CD4-positive, CD25-positive, alpha-beta regulatory T cell (primary cell): ENCODE measurements at regions not wholly inside any gene's neighbourhood (a gene's known extent, or its start where the extent isn't known, plus 50 kb on each side); places are given as distances from the start of the nearest gene placed in this dataset.

Experiments used
- ATAC-seq, 2 donors: fragments of 150-1000 bp; cut with Tn5 transposase; one replicate each; pipeline ENCODE4 v1.10.0; 2021; ENCODE audit warnings: low read depth in 2 of 2, moderate number of reproducible peaks in 2 of 2, moderate library complexity in 1 of 2
- DNase-seq, 3 donors: peaks; one replicate each; pipeline versions ENCODE4 v3.0.0 to v3.0.0-alpha.2; 2012 to 2022; ENCODE audit warnings: mixed read lengths in 1 of 3
- H3K27ac ChIP-seq: one replicate; pipeline ENCODE4 v1.7.0; 2013; ENCODE audit warnings: mild to moderate bottlenecking, low read length; ENCODE audit not compliant: insufficient read depth, poor library complexity, severe bottlenecking
- H3K27me3 ChIP-seq: one replicate; pipeline ENCODE4 v1.7.0; 2013; ENCODE audit warnings: low read length; ENCODE audit not compliant: control insufficient read depth, insufficient read depth
- H3K36me3 ChIP-seq: one replicate; pipeline ENCODE4 v1.7.0; 2013; ENCODE audit warnings: mild to moderate bottlenecking, low read length, moderate library complexity; ENCODE audit not compliant: control insufficient read depth, insufficient read depth
- H3K4me1 ChIP-seq: 2 replicates; pipeline ENCODE4 v1.7.0; 2013; ENCODE audit warnings: mild to moderate bottlenecking, low read length; ENCODE audit not compliant: insufficient read depth, control insufficient read depth, poor library complexity, severe bottlenecking
- H3K4me3 ChIP-seq: one replicate; pipeline ENCODE4 v1.7.0; 2013; ENCODE audit warnings: low read depth, mild to moderate bottlenecking, low read length, moderate library complexity
- H3K9me3 ChIP-seq, 2 experiments: 1 replicate in 1 of 2; 2 replicates in 1 of 2; pipeline ENCODE4 v1.7.0; 2013; ENCODE audit warnings: low read length in 2 of 2, mild to moderate bottlenecking in 1 of 2, moderate library complexity in 1 of 2; ENCODE audit not compliant: control insufficient read depth in 2 of 2
- H3K27ac Mint-ChIP-seq, 3 donors: one replicate each; pipeline ENCODE4 v1.8.0; 2020 to 2022; ENCODE audit warnings: mild to moderate bottlenecking in 3 of 3, mixed read lengths in 3 of 3, moderate library complexity in 2 of 3
- H3K27me3 Mint-ChIP-seq: one replicate; pipeline ENCODE4 v1.8.0; 2022; ENCODE audit warnings: mild to moderate bottlenecking, mixed read lengths
- H3K36me3 Mint-ChIP-seq: one replicate; pipeline ENCODE4 v1.8.0; 2020; ENCODE audit warnings: mixed read lengths
- H3K4me1 Mint-ChIP-seq, 4 donors: one replicate each; pipeline ENCODE4 v1.8.0; 2020 to 2022; ENCODE audit warnings: mixed read lengths in 4 of 4, mild to moderate bottlenecking in 1 of 4
- H3K4me3 Mint-ChIP-seq, 4 donors: one replicate each; pipeline ENCODE4 v1.8.0; 2020 to 2022; ENCODE audit warnings: mild to moderate bottlenecking in 4 of 4, mixed read lengths in 4 of 4, moderate library complexity in 3 of 4
- H3K9me3 Mint-ChIP-seq, 7 donors: one replicate each; pipeline ENCODE4 v1.8.0; 2020 to 2022; ENCODE audit warnings: mixed read lengths in 7 of 7, mild to moderate bottlenecking in 3 of 7, moderate library complexity in 2 of 7

GRCh38 chr21:27425574-27425973, 458.7 kb upstream of the ADAMTS5 start:
- no peak overlapping the region for H3K27ac ChIP-seq
- no peak overlapping the region for H3K4me3 Mint-ChIP-seq
- no peak for ATAC-seq
- H3K9me3 ChIP-seq: peaks cover 0 to 9% of the 10 kb centered on the region in 2 experiments
- no peaks in the 10 kb centered on the region for H3K36me3 Mint-ChIP-seq
- H3K4me3 ChIP-seq: no peak overlapping the region
- no peaks in the 10 kb centered on the region for H3K36me3 ChIP-seq
- no peaks in the 10 kb centered on the region for H3K4me1 ChIP-seq
- H3K27me3 ChIP-seq: no peaks in the 10 kb centered on the region
- DNase-seq: no peak
- H3K27ac Mint-ChIP-seq: no peak overlapping the region
- H3K4me1 Mint-ChIP-seq: no peaks in the 10 kb centered on the region
- no peaks in the 10 kb centered on the region for H3K27me3 Mint-ChIP-seq
- H3K9me3 Mint-ChIP-seq: peaks cover 2 to 16% (median 10%) of the 10 kb centered on the region in 7 donors

GRCh38 chr21:27425172-27425571, 458.3 kb upstream of the ADAMTS5 start:
- H3K27me3 ChIP-seq: no peaks in the 10 kb centered on the region
- H3K4me3 ChIP-seq: no peak overlapping the region
- no peak overlapping the region for H3K27ac ChIP-seq
- ATAC-seq (no peak), DNase-seq (no peak)
- no peaks in the 10 kb centered on the region for H3K27me3 Mint-ChIP-seq
- no peak overlapping the region for H3K27ac Mint-ChIP-seq
- no peaks in the 10 kb centered on the region for H3K36me3 Mint-ChIP-seq
- peaks cover 0 to 10% of the 10 kb centered on the region in 2 experiments for H3K9me3 ChIP-seq
- no peaks in the 10 kb centered on the region for H3K4me1 ChIP-seq
- no peaks in the 10 kb centered on the region for H3K4me1 Mint-ChIP-seq
- H3K36me3 ChIP-seq: no peaks in the 10 kb centered on the region
- peaks cover 2 to 14% (median 7%) of the 10 kb centered on the region in 7 donors for H3K9me3 Mint-ChIP-seq
- no peak overlapping the region for H3K4me3 Mint-ChIP-seq

- H3K27me3 Mint-ChIP-seq: no peaks in the 10 kb centered on the region
- DNase-seq: no peak
- H3K4me3 ChIP-seq: no peak overlapping the region
- H3K4me1 ChIP-seq: no peaks in the 10 kb centered on the region
- H3K27ac ChIP-seq: no peak overlapping the region
- no peak for ATAC-seq
- H3K9me3 ChIP-seq: peaks cover 0 to 10% of the 10 kb centered on the region in 2 experiments
- H3K27ac Mint-ChIP-seq: no peak overlapping the region
- H3K27me3 ChIP-seq: no peaks in the 10 kb centered on the region
- H3K4me1 Mint-ChIP-seq: no peaks in the 10 kb centered on the region
- H3K36me3 ChIP-seq: no peaks in the 10 kb centered on the region
- H3K36me3 Mint-ChIP-seq: no peaks in the 10 kb centered on the region
- H3K4me3 Mint-ChIP-seq: no peak overlapping the region
- peaks cover 2 to 14% (median 6%) of the 10 kb centered on the region in 7 donors for H3K9me3 Mint-ChIP-seq
Measured at GRCh38 chr21:27424601-27425000, 457.7 kb upstream of the ADAMTS5 start.

- Histone ChIP-seq H3K27me3 (no peaks in the 10 kb centered on the region), H3K36me3 (no peaks in the 10 kb centered on the region), H3K27ac (no peak overlapping the region), H3K4me1 (no peaks in the 10 kb centered on the region), H3K9me3 (peaks cover 0 to 10% of the 10 kb centered on the region in 2 experiments), H3K4me3 (no peak overlapping the region)
- ATAC-seq: no peak
- Mint-ChIP-seq H3K36me3 (no peaks in the 10 kb centered on the region), H3K4me3 (no peak overlapping the region), H3K9me3 (peaks cover 2 to 14% (median 6%) of the 10 kb centered on the region in 7 donors), H3K27ac (no peak overlapping the region), H3K27me3 (no peaks in the 10 kb centered on the region), H3K4me1 (no peaks in the 10 kb centered on the region)
- no peak for DNase-seq
Measured at GRCh38 chr21:27423906-27424595, 457.2 kb upstream of the ADAMTS5 start.

GRCh38 chr21:27423038-27423437, 456.1 kb upstream of the ADAMTS5 start:
- Histone ChIP-seq H3K36me3 (no peaks in the 10 kb centered on the region), H3K9me3 (peaks cover 0 to 10% of the 10 kb centered on the region in 2 experiments), H3K27ac (no peak overlapping the region), H3K27me3 (no peaks in the 10 kb centered on the region), H3K4me3 (no peak overlapping the region), H3K4me1 (no peaks in the 10 kb centered on the region)
- Mint-ChIP-seq H3K27ac (no peak overlapping the region), H3K4me3 (no peak overlapping the region), H3K27me3 (no peaks in the 10 kb centered on the region), H3K9me3 (peaks cover 4 to 10% (median 6%) of the 10 kb centered on the region in 7 donors), H3K36me3 (no peaks in the 10 kb centered on the region), H3K4me1 (no peaks in the 10 kb centered on the region)
- no peak for ATAC-seq
- DNase-seq: no peak

GRCh38 chr21:27422435-27422834, 455.5 kb upstream of the ADAMTS5 start:
- H3K9me3 ChIP-seq: peaks cover 0 to 10% of the 10 kb centered on the region in 2 experiments
- Mint-ChIP-seq H3K27me3 (no peaks in the 10 kb centered on the region), H3K27ac (no peak overlapping the region), H3K4me3 (no peak overlapping the region), H3K36me3 (no peaks in the 10 kb centered on the region), H3K4me1 (no peaks in the 10 kb centered on the region), H3K9me3 (peaks cover 4 to 10% (median 6%) of the 10 kb centered on the region in 7 donors)
- H3K4me1 ChIP-seq: no peaks in the 10 kb centered on the region
- no peaks in the 10 kb centered on the region for H3K27me3 ChIP-seq
- no peak overlapping the region for H3K27ac ChIP-seq
- ATAC-seq (no peak), DNase-seq (no peak)
- H3K36me3 ChIP-seq: no peaks in the 10 kb centered on the region
- H3K4me3 ChIP-seq: no peak overlapping the region

- no peak for ATAC-seq
Measured at GRCh38 chr21:27421654-27422053, 454.8 kb upstream of the ADAMTS5 start.

GRCh38 chr21:27419153-27419552, 452.3 kb upstream of the ADAMTS5 start:
- no peak overlapping the region for H3K4me3 Mint-ChIP-seq
- Histone ChIP-seq H3K9me3 (peaks cover 3% of the 10 kb centered on the region in 2 experiments), H3K36me3 (no peaks in the 10 kb centered on the region), H3K4me1 (no peaks in the 10 kb centered on the region), H3K27me3 (no peaks in the 10 kb centered on the region), H3K4me3 (no peak overlapping the region), H3K27ac (no peak overlapping the region)
- H3K4me1 Mint-ChIP-seq: no peaks in the 10 kb centered on the region
- H3K27ac Mint-ChIP-seq: no peak overlapping the region
- H3K9me3 Mint-ChIP-seq: peaks cover 3 to 18% (median 8%) of the 10 kb centered on the region in 7 donors
- no peaks in the 10 kb centered on the region for H3K36me3 Mint-ChIP-seq
- DNase-seq: no peak
- H3K27me3 Mint-ChIP-seq: no peaks in the 10 kb centered on the region
- ATAC-seq: no peak

More at GRCh38 chr21:27421654-27422053, 454.8 kb upstream of the ADAMTS5 start:
- H3K27ac ChIP-seq: no peak overlapping the region
- H3K4me1 ChIP-seq: no peaks in the 10 kb centered on the region
- no peaks in the 10 kb centered on the region for H3K27me3 ChIP-seq
- peaks cover 3 to 10% (median 6%) of the 10 kb centered on the region in 7 donors for H3K9me3 Mint-ChIP-seq
- no peak for DNase-seq
- H3K4me1 Mint-ChIP-seq: no peaks in the 10 kb centered on the region
- peaks cover 0 to 10% of the 10 kb centered on the region in 2 experiments for H3K9me3 ChIP-seq
- no peak overlapping the region for H3K4me3 ChIP-seq
- no peak overlapping the region for H3K27ac Mint-ChIP-seq
- no peaks in the 10 kb centered on the region for H3K36me3 Mint-ChIP-seq
- H3K4me3 Mint-ChIP-seq: no peak overlapping the region
- no peaks in the 10 kb centered on the region for H3K36me3 ChIP-seq
- no peaks in the 10 kb centered on the region for H3K27me3 Mint-ChIP-seq
